ENCODE measurements at regions not wholly inside any gene's neighbourhood (a gene's known extent, or its start where the extent isn't known, plus 50 kb on each side); places are given as distances from the start of the nearest gene placed in this dataset.
"Not testable (repeated sequence)": the region's sequence is repeated elsewhere in the genome, so short reads cannot be mapped to it uniquely, and the experiment has no call there.

GRCh38 chr14:105712670-105713069 lies 186.3 kb downstream of the TMEM121 start:
- not testable (repeated sequence) for TF ChIP-seq EZH2 (IDR thresholded peaks at IDR 0.05; ENCODE audit: borderline replicate concordance, low read depth, low read length, severe bottlenecking); CTCF (IDR thresholded peaks at IDR 0.05; ENCODE audit: extremely low read depth in 1 of 2, insufficient read depth in 1 of 2, low read depth in 1 of 2, low read length in 2 of 2); POLR2A (IDR thresholded peaks at IDR 0.05; ENCODE audit: low read depth, low read length); MYC (IDR thresholded peaks at IDR 0.05; ENCODE audit: low read depth, low read length); POLR2AphosphoS5 (IDR thresholded peaks at IDR 0.05; ENCODE audit: insufficient read depth, low read depth, low read length); GATA2 (IDR thresholded peaks at IDR 0.05; ENCODE audit: insufficient read depth, insufficient read length, low read depth, low read length); FOS (IDR thresholded peaks at IDR 0.05; ENCODE audit: borderline replicate concordance, insufficient read depth, low read length)
- TF ChIP-seq, protein P1, sequence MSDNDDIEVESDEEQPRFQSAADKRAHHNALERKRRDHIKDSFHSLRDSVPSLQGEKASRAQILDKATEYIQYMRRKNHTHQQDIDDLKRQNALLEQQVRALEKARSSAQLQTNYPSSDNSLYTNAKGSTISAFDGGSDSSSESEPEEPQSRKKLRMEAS (IDR thresholded peaks at IDR 0.05; ENCODE audit: insufficient read depth, insufficient read length) = not testable (repeated sequence)

All from endothelial cell of umbilical vein (primary cell).